Thoracic aorta (tissue), 2 donors: ENCODE measurements at regions not wholly inside any gene's neighbourhood (a gene's known extent, or its start where the extent isn't known, plus 50 kb on each side); places are given as distances from the start of the nearest gene placed in this dataset.

Experiments
- ATAC-seq: fragments of 150-250 bp; one replicate; pipeline ENCODE4 v1.8.0; 2017; ENCODE audit warnings: low read depth; ENCODE audit not compliant: insufficient number of reproducible peaks, low FRiP score
- DNase-seq: peaks from one replicate; pipeline ENCODE4 v3.0.0-alpha.2; 2020; ENCODE audit warnings: low spot score
- H3K27ac ChIP-seq, 2 donors: fragments of 200-600 bp; sonication (generic); 1 replicate in 1 of 2; 2 replicates in 1 of 2; pipeline ENCODE4 v1.5.1; 2016; ENCODE audit warnings: mild to moderate bottlenecking in 2 of 2, moderate library complexity in 2 of 2
- H3K27me3 ChIP-seq: fragments of 200-600 bp; sonication (generic); replicated peaks from 2 replicates; pipeline ENCODE4 v1.6.0; 2016; ENCODE audit warnings: mild to moderate bottlenecking; ENCODE audit not compliant: insufficient read depth
- H3K36me3 ChIP-seq: fragments of 200-600 bp; sonication (generic); one replicate; pipeline ENCODE4 v1.5.1; 2016
- H3K4me1 ChIP-seq, 2 donors: fragments of 200-600 bp; sonication (generic); 1 replicate in 1 of 2; 2 replicates in 1 of 2; pipeline versions ENCODE4 v1.5.1 to v1.6.0; 2016; ENCODE audit warnings: low read depth in 2 of 2, mild to moderate bottlenecking in 1 of 2; ENCODE audit not compliant: control insufficient read depth in 1 of 2
- H3K4me3 ChIP-seq: fragments of 200-600 bp; sonication (generic); 2 replicates; pipeline ENCODE4 v1.5.1; 2016; ENCODE audit warnings: mild to moderate bottlenecking
- H3K9me3 ChIP-seq: fragments of 200-600 bp; sonication (generic); 2 replicates; pipeline ENCODE4 v1.5.1; 2016
- CTCF ChIP-seq: fragments of 200-600 bp; sonication (generic); IDR thresholded peaks from one replicate; pipeline ENCODE4 v1.5.1; 2019; ENCODE audit warnings: antibody characterized with exemption

GRCh38 chr9:31168161-31168560 lies 1216.3 kb upstream of the ACO1 start:
- no peaks in the 10 kb centered on the region for H3K27me3 ChIP-seq
- H3K9me3 ChIP-seq: no peaks in the 10 kb centered on the region
- no peak for ATAC-seq
- no peaks in the 10 kb centered on the region for H3K36me3 ChIP-seq
- no peaks in the 10 kb centered on the region for H3K4me1 ChIP-seq
- no peak for DNase-seq
- no peak overlapping the region for H3K4me3 ChIP-seq
- TF ChIP-seq CTCF: no peak
- no peak overlapping the region for H3K27ac ChIP-seq

GRCh38 chr9:31174681-31175080 lies 1209.8 kb upstream of the ACO1 start:
- no peaks in the 10 kb centered on the region for H3K36me3 ChIP-seq
- TF ChIP-seq CTCF: no peak
- ATAC-seq (no peak), DNase-seq (no peak)
- no peaks in the 10 kb centered on the region for H3K4me1 ChIP-seq
- no peak overlapping the region for H3K27ac ChIP-seq
- no peak overlapping the region for H3K4me3 ChIP-seq
- no peaks in the 10 kb centered on the region for H3K9me3 ChIP-seq
- no peaks in the 10 kb centered on the region for H3K27me3 ChIP-seq

- H3K4me3 ChIP-seq: no peak overlapping the region
- H3K27ac ChIP-seq: no peak overlapping the region
- H3K4me1 ChIP-seq: no peaks in the 10 kb centered on the region
- ATAC-seq (no peak), DNase-seq (no peak)
- no peaks in the 10 kb centered on the region for H3K36me3 ChIP-seq
- H3K9me3 ChIP-seq: no peaks in the 10 kb centered on the region
- no peak for TF ChIP-seq CTCF
- H3K27me3 ChIP-seq: no peaks in the 10 kb centered on the region
Observed at GRCh38 chr9:31183866-31184265, 1200.6 kb upstream of the ACO1 start.

GRCh38 chr9:31185831-31186230 lies 1198.6 kb upstream of the ACO1 start:
- ATAC-seq: no peak

GRCh38 chr9:31188496-31188895 lies 1195.9 kb upstream of the ACO1 start:
- H3K4me3 ChIP-seq: no peak overlapping the region
- H3K27ac ChIP-seq: no peak overlapping the region
- no peak for TF ChIP-seq CTCF
- ATAC-seq (no peak), DNase-seq (no peak)
- no peaks in the 10 kb centered on the region for H3K27me3 ChIP-seq
- H3K36me3 ChIP-seq: no peaks in the 10 kb centered on the region
- H3K4me1 ChIP-seq: no peaks in the 10 kb centered on the region
- no peaks in the 10 kb centered on the region for H3K9me3 ChIP-seq

More at GRCh38 chr9:31185831-31186230, 1198.6 kb upstream of the ACO1 start:
- Histone ChIP-seq H3K4me1 (no peaks in the 10 kb centered on the region), H3K36me3 (no peaks in the 10 kb centered on the region), H3K4me3 (no peak overlapping the region), H3K9me3 (no peaks in the 10 kb centered on the region), H3K27me3 (no peaks in the 10 kb centered on the region), H3K27ac (no peak overlapping the region)
- DNase-seq: no peak
- no peak for TF ChIP-seq CTCF
